ENCODE measurements at regions not wholly inside any gene's neighbourhood (a gene's known extent, or its start where the extent isn't known, plus 50 kb on each side); places are given as distances from the start of the nearest gene placed in this dataset.
A peak's percentile ranks its signal among the peaks of the same experiment; 100 is the strongest.

GRCh38 chr3:160159341-160159740 lies 65.9 kb upstream of the C3orf80 start:
- no peaks in the 10 kb centered on the region for H3K36me3 ChIP-seq
- H3K27me3 ChIP-seq: no peaks in the 10 kb centered on the region
- no peak overlapping the region for H3K4me3 ChIP-seq
- no peak for DNase-seq
- no peaks in the 10 kb centered on the region for H3K4me1 ChIP-seq
- no peak overlapping the region for H3K27ac ChIP-seq
- H3K9me3 ChIP-seq (replicated peaks): no peaks in the 10 kb centered on the region

- Histone ChIP-seq H3K27me3 (no peaks in the 10 kb centered on the region), H3K4me3 (no peak overlapping the region), H3K9me3 (replicated peaks) (no peaks in the 10 kb centered on the region), H3K4me1 (no peaks in the 10 kb centered on the region), H3K36me3 (no peaks in the 10 kb centered on the region), H3K27ac (no peak overlapping the region)
- no peak for DNase-seq
Observed at GRCh38 chr3:160159806-160160205, 65.4 kb upstream of the C3orf80 start.

- no peak for DNase-seq
- no peak overlapping the region for H3K27ac ChIP-seq
- H3K9me3 ChIP-seq (replicated peaks): no peaks in the 10 kb centered on the region
- H3K27me3 ChIP-seq: no peaks in the 10 kb centered on the region
- no peaks in the 10 kb centered on the region for H3K4me1 ChIP-seq
- no peaks in the 10 kb centered on the region for H3K36me3 ChIP-seq
- H3K4me3 ChIP-seq: no peak overlapping the region
Observed at GRCh38 chr3:160161921-160162320, 63.3 kb upstream of the C3orf80 start.

DNA sequence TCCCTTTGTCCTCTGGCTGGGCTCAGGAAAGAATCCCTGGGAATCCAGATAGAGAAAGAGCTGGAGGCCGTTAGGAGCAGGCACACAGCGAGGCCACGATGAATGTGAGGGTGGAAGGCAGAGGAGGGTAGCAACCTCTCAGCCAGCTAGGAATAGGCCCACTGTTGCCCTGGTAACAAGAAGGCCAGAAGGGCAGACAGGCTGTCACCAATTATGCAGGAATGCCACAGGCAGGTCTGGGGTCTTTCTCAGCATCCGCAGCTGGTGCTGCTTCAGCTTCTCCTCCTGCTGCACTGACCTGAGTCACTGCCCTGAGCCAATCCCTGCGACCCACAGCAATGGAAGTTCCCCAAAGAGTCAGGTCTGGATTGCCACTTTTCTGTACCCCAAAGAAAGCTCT lies 62.8 kb upstream of the C3orf80 start:
- no peak overlapping the region for H3K27ac ChIP-seq
- peak; percentile 3 to 9 for DNase-seq

DNA sequence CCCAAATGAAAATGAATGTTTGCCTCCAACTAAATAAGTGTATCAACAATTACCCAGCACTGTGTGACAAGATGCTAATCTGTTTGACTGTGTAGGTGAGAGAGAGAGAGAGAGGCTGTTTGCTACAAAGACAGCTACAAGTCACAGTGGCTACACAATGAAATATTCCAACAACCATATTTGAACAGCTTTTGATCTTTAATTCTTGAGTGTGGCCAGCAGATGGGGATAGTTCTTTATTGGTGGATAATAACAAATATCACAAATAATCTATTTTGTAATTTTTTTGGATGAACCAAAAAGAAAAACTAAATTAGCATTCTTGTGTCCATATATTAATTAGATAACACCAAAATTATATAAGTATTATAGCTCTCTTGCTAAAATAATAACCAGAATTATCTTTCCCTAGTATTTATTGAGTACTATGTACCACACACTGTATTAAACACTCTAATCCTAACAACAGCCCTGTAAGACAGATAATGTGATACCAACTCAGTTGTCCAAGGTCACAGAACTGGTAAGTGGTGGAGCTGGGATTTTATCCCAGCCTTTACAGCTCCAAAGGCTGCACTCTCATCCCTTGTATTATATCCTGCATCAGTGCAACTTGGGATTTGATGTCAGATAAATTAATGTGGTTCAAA lies 61.9 kb upstream of the C3orf80 start:
- Histone ChIP-seq H3K27me3 (no peaks in the 10 kb centered on the region), H3K4me3 (no peak overlapping the region), H3K27ac (no peak overlapping the region), H3K4me1 (no peaks in the 10 kb centered on the region), H3K9me3 (replicated peaks) (no peaks in the 10 kb centered on the region), H3K36me3 (no peaks in the 10 kb centered on the region)
- DNase-seq: peak in 1 of 2 experiments; percentile 44

More for the DNA sequence above, 62.8 kb upstream of the C3orf80 start:
- no peak overlapping the region for H3K4me3 ChIP-seq
- H3K27me3 ChIP-seq: no peaks in the 10 kb centered on the region
- H3K4me1 ChIP-seq: no peaks in the 10 kb centered on the region
- H3K36me3 ChIP-seq: no peaks in the 10 kb centered on the region
- H3K9me3 ChIP-seq (replicated peaks): no peaks in the 10 kb centered on the region

- Histone ChIP-seq H3K36me3 (no peaks in the 10 kb centered on the region), H3K4me3 (no peak overlapping the region), H3K27ac (no peak overlapping the region), H3K27me3 (no peaks in the 10 kb centered on the region), H3K9me3 (replicated peaks) (no peaks in the 10 kb centered on the region), H3K4me1 (0 out of 2 replicates have a peak, but pooled peaks cover 2% of the 10 kb centered on the region)
- DNase-seq: no peak
Observed at GRCh38 chr3:160168246-160168645, 57.0 kb upstream of the C3orf80 start.

- H3K9me3 ChIP-seq (replicated peaks): no peaks in the 10 kb centered on the region
- DNase-seq: peak; percentile 6 to 15
- no peak overlapping the region for H3K4me3 ChIP-seq
- 0 out of 2 replicates have a peak, but pooled peaks cover 2% of the 10 kb centered on the region for H3K4me1 ChIP-seq
- H3K27ac ChIP-seq: no peak overlapping the region
- H3K27me3 ChIP-seq: no peaks in the 10 kb centered on the region
- H3K36me3 ChIP-seq: no peaks in the 10 kb centered on the region
Observed at GRCh38 chr3:160169139-160169976, 55.9 kb upstream of the C3orf80 start.

DNA sequence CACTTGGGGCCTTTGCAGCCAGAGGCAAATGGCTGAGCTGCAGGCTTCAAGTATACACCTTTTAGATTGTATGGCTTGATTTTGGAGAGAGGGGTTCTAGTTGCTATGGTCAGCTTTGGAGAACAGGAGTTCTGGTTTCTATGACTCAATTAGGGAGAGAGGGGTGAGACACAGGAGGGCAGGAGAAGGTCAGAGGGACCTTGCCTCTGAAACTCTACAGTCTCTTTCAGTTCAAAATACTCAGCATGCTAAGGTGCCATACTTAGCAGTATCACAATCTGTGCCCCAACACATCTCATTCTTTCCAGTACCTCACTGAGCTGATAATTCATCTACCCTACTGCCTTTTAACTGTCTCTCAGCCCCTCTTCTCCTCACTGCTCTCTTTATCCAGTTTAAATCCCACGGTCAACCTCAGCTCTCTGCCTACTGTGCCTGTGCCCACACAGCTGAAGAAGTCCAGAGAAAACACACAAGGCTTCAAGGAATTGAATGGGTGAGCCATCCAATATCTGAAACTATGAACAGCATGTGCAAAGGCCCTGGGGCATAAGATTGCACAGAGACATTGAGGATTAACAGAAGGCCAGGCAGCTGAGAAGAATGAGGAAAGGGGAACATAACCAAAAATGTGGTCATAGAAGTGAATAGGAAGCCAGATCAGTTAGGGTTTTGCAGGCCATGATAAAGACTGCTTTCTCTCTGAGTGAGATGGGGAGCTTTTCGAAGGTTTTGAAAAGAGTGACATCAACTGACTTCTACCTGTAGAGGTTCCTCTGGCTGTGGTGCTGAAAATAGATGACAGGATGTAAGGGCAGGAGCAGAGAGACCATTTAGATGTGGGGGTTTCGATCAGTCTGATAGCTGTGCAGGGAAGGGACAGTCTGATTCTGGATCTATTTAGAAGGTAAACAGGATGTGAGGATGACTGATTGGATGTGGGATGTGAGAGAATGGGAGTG lies 54.5 kb upstream of the C3orf80 start:
- H3K27ac ChIP-seq: no peak overlapping the region
- H3K27me3 ChIP-seq: no peaks in the 10 kb centered on the region
- 0 out of 2 replicates have a peak, but pooled peaks cover 2% of the 10 kb centered on the region for H3K4me1 ChIP-seq
- H3K9me3 ChIP-seq (replicated peaks): no peaks in the 10 kb centered on the region
- no peaks in the 10 kb centered on the region for H3K36me3 ChIP-seq
- DNase-seq: no peak
- no peak overlapping the region for H3K4me3 ChIP-seq

- H3K4me1 ChIP-seq: 0 out of 2 replicates have a peak, but pooled peaks cover 2% of the 10 kb centered on the region
- no peak for DNase-seq
- no peaks in the 10 kb centered on the region for H3K36me3 ChIP-seq
- H3K4me3 ChIP-seq: no peak overlapping the region
- no peaks in the 10 kb centered on the region for H3K27me3 ChIP-seq
- H3K9me3 ChIP-seq (replicated peaks): no peaks in the 10 kb centered on the region
- H3K27ac ChIP-seq: no peak overlapping the region
Observed at GRCh38 chr3:160171813-160172212, 53.4 kb upstream of the C3orf80 start.

DNA sequence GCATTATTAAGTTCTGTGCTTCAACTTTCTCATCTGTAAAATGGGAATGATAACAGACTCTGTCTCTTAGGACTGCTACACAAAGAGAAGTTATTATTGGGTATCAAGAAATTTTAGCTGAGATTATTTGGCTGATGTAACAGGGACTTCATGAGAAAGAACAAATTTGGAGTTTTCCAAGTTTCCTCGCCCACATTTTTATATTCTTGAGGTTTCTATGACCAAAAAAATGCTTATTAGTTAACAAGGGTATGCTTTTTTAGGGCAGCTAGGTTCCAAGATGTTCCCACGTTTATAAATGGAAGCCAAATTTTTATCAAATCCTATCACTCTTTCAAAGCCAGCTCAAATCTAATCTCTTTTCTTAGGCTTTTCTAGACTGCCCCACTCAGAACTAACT lies 50.6 kb upstream of the C3orf80 start:
- H3K4me3 ChIP-seq: no peak overlapping the region
- DNase-seq: no peak
- H3K27me3 ChIP-seq: no peaks in the 10 kb centered on the region
- no peaks in the 10 kb centered on the region for H3K4me1 ChIP-seq
- H3K27ac ChIP-seq: no peak overlapping the region
- no peaks in the 10 kb centered on the region for H3K9me3 ChIP-seq (replicated peaks)
- H3K36me3 ChIP-seq: no peaks in the 10 kb centered on the region
